WTC11 (cell line): ENCODE measurements at regions not wholly inside any gene's neighbourhood (a gene's known extent, or its start where the extent isn't known, plus 50 kb on each side); places are given as distances from the start of the nearest gene placed in this dataset.

Source experiments
- ATAC-seq: fragments of 200-7000 bp; cut with Tn5 transposase; 2 replicates; pipeline ENCODE4 v1.10.0; 2021; ENCODE audit warnings: mild to moderate bottlenecking, moderate library complexity
- CTCF ChIA-PET: fragments of 300-600 bp; sonication (Branson Sonifier 250); formaldehyde crosslinking; loops from one replicate; lab custom pipeline; 2021; ENCODE audit warnings: antibody characterized with exemption; lab: Charles Lee
- POLR2A ChIA-PET: fragments of 350-600 bp; sonication (Branson Sonifier 250); formaldehyde crosslinking; loops from one replicate; lab custom pipeline; 2021; ENCODE audit warnings: antibody characterized with exemption; lab: Charles Lee
- DNase-seq: peaks from one replicate; pipeline ENCODE4 v3.0.0; 2021; ENCODE audit warnings: low spot score
- H3K27ac Mint-ChIP-seq: 2 replicates; pipeline ENCODE4 v1.8.0; 2021; ENCODE audit warnings: mixed read lengths
- H3K27me3 Mint-ChIP-seq: 2 replicates; pipeline ENCODE4 v1.8.0; 2021; ENCODE audit warnings: low read depth, mild to moderate bottlenecking, moderate library complexity, mixed read lengths
- H3K36me3 Mint-ChIP-seq: 2 replicates; pipeline ENCODE4 v1.8.0; 2021; ENCODE audit warnings: mixed read lengths
- H3K4me1 Mint-ChIP-seq: 2 replicates; pipeline ENCODE4 v1.8.0; 2022; ENCODE audit warnings: mixed read lengths
- H3K4me3 Mint-ChIP-seq: 2 replicates; pipeline ENCODE4 v1.8.0; 2021; ENCODE audit warnings: mild to moderate bottlenecking, moderate library complexity, mixed read lengths
- H3K9me3 Mint-ChIP-seq: 2 replicates; pipeline ENCODE4 v1.8.0; 2021; ENCODE audit warnings: mixed read lengths
- ATF3 ChIP-seq: sonication (generic); formaldehyde crosslinking; conservative IDR thresholded peaks from 2 replicates; pipeline ENCODE4 v1.8.1; 2022; ENCODE audit warnings: mild to moderate bottlenecking, missing genetic modification reagents
- CBFB ChIP-seq: sonication (generic); formaldehyde crosslinking; IDR thresholded peaks from 2 replicates; pipeline ENCODE4 v1.8.1; 2022; ENCODE audit warnings: mild to moderate bottlenecking, low read depth, missing genetic modification reagents
- ELF4 ChIP-seq: sonication (generic); formaldehyde crosslinking; IDR thresholded peaks from 2 replicates; pipeline ENCODE4 v1.8.1; 2022; ENCODE audit warnings: low read depth, mild to moderate bottlenecking, moderate library complexity, missing genetic modification reagents
- FOXP1 ChIP-seq: sonication (generic); formaldehyde crosslinking; IDR thresholded peaks from 2 replicates; pipeline ENCODE4 v1.8.0; 2022; ENCODE audit warnings: missing genetic modification reagents, mild to moderate bottlenecking, moderate library complexity, borderline replicate concordance
- GABPB1 ChIP-seq: sonication (generic); formaldehyde crosslinking; IDR thresholded peaks from 2 replicates; pipeline ENCODE4 v1.8.1; 2023; ENCODE audit warnings: mild to moderate bottlenecking, missing genetic modification reagents
- JAZF1 ChIP-seq: fragments of 250-450 bp; sonication (Bioruptor Pico); IDR thresholded peaks from 2 replicates; pipeline ENCODE4 v1.9.0; 2021; ENCODE audit warnings: moderate library complexity, mild to moderate bottlenecking, inconsistent platforms
- KAT7 ChIP-seq: sonication (generic); formaldehyde crosslinking; IDR thresholded peaks from 2 replicates; pipeline ENCODE4 v1.8.1; 2023; ENCODE audit warnings: missing genetic modification reagents, mild to moderate bottlenecking, borderline replicate concordance
- NFATC4 ChIP-seq: fragments of 250-450 bp; sonication (Bioruptor Pico); IDR thresholded peaks from 2 replicates; pipeline ENCODE4 v1.9.0; 2021; ENCODE audit warnings: mild to moderate bottlenecking
- NFYB ChIP-seq: sonication (generic); formaldehyde crosslinking; conservative IDR thresholded peaks from 2 replicates; pipeline ENCODE4 v1.8.0; 2022; ENCODE audit warnings: low read depth, missing genetic modification reagents
- RORB ChIP-seq: fragments of 250-450 bp; sonication (Bioruptor Pico); IDR thresholded peaks from 2 replicates; pipeline ENCODE4 v1.9.0; 2021; ENCODE audit warnings: mild to moderate bottlenecking
- STAT6 ChIP-seq: sonication (generic); formaldehyde crosslinking; conservative IDR thresholded peaks from 2 replicates; pipeline ENCODE4 v1.8.1; 2023; ENCODE audit warnings: mild to moderate bottlenecking, low read depth, missing genetic modification reagents, moderate library complexity
- TEAD1 ChIP-seq: sonication (generic); formaldehyde crosslinking; IDR thresholded peaks from 2 replicates; pipeline ENCODE4 v1.8.0; 2022; ENCODE audit warnings: mild to moderate bottlenecking, missing genetic modification reagents
- USF2 ChIP-seq: sonication (generic); formaldehyde crosslinking; IDR thresholded peaks from 2 replicates; pipeline ENCODE4 v1.8.1; 2023; ENCODE audit warnings: mild to moderate bottlenecking, missing genetic modification reagents, moderate library complexity
- ZNF121 ChIP-seq: sonication (generic); formaldehyde crosslinking; IDR thresholded peaks from 2 replicates; pipeline ENCODE4 v1.8.0; 2023; ENCODE audit warnings: missing genetic modification reagents
- ZNF138 ChIP-seq: sonication (generic); formaldehyde crosslinking; conservative IDR thresholded peaks from 2 replicates; pipeline ENCODE4 v1.8.1; 2022; ENCODE audit warnings: mild to moderate bottlenecking, moderate library complexity, missing genetic modification reagents
- TF ChIP-seq, protein P1 (sequence below): sonication (generic); formaldehyde crosslinking; IDR thresholded peaks from 2 replicates; pipeline ENCODE4 v1.8.1; 2022; ENCODE audit warnings: low read depth, mild to moderate bottlenecking, moderate library complexity, missing genetic modification reagents, borderline replicate concordance
- TF ChIP-seq, protein P2 (sequence below): sonication (generic); formaldehyde crosslinking; IDR thresholded peaks from 2 replicates; pipeline ENCODE4 v1.8.1; 2023; ENCODE audit warnings: mild to moderate bottlenecking, missing genetic modification reagents
- TF ChIP-seq, protein P3 (sequence below): fragments of 250-450 bp; sonication (Bioruptor Pico); IDR thresholded peaks from 2 replicates; pipeline ENCODE4 v1.8.0; 2021; ENCODE audit warnings: mild to moderate bottlenecking

GRCh38 chr4:157912212-157912611 lies 260.6 kb downstream of the GASK1B start:
- Mint-ChIP-seq H3K36me3 (no peaks in the 10 kb centered on the region), H3K9me3 (no peaks in the 10 kb centered on the region), H3K4me3 (no peak overlapping the region), H3K27ac (no peak overlapping the region), H3K27me3 (no peaks in the 10 kb centered on the region), H3K4me1 (no peaks in the 10 kb centered on the region)
- TF ChIP-seq, protein P1, sequence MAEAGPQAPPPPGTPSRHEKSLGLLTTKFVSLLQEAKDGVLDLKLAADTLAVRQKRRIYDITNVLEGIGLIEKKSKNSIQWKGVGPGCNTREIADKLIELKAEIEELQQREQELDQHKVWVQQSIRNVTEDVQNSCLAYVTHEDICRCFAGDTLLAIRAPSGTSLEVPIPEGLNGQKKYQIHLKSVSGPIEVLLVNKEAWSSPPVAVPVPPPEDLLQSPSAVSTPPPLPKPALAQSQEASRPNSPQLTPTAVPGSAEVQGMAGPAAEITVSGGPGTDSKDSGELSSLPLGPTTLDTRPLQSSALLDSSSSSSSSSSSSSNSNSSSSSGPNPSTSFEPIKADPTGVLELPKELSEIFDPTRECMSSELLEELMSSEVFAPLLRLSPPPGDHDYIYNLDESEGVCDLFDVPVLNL (CRISPR knock-in tag), result no peak
- TF ChIP-seq USF2 (CRISPR knock-in tag), result no peak
- no peak for TF ChIP-seq ATF3 (CRISPR knock-in tag)
- no peak for TF ChIP-seq JAZF1 (CRISPR knock-in tag)
- CTCF ChIA-PET, result no interaction called here
- DNase-seq, result no peak
- ATAC-seq, result no peak
- POLR2A ChIA-PET, result no interaction called here

DNA sequence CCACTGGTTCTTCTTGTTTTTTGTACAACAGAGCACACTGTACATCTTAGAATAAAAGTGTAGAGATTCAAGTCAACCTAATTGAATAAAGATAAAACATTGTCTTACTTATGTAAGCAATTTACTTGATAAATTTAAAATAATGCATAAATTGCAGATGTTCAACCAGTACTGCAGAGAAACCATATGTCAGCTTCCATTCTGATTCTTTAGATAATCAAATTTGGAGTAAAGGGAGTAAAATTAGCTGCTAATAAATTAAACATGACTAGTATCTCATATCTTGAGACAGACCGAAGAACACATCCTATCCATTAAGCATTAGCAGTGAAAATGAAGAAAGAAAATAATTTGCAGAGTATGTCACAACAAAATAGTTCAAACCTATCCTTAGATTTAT lies 261.2 kb downstream of the GASK1B start:
- TF ChIP-seq ELF4 (CRISPR knock-in tag) (no peak), KAT7 (CRISPR knock-in tag) (no peak), ZNF138 (CRISPR knock-in tag) (no peak), NFATC4 (CRISPR knock-in tag) (no peak), NFYB (CRISPR knock-in tag) (no peak), ATF3 (CRISPR knock-in tag) (no peak), STAT6 (CRISPR knock-in tag) (no peak)
- TF ChIP-seq, protein P2, sequence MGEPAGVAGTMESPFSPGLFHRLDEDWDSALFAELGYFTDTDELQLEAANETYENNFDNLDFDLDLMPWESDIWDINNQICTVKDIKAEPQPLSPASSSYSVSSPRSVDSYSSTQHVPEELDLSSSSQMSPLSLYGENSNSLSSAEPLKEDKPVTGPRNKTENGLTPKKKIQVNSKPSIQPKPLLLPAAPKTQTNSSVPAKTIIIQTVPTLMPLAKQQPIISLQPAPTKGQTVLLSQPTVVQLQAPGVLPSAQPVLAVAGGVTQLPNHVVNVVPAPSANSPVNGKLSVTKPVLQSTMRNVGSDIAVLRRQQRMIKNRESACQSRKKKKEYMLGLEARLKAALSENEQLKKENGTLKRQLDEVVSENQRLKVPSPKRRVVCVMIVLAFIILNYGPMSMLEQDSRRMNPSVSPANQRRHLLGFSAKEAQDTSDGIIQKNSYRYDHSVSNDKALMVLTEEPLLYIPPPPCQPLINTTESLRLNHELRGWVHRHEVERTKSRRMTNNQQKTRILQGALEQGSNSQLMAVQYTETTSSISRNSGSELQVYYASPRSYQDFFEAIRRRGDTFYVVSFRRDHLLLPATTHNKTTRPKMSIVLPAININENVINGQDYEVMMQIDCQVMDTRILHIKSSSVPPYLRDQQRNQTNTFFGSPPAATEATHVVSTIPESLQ, result no peak
- no peaks in the 10 kb centered on the region for H3K9me3 Mint-ChIP-seq
- DNase-seq (no peak), ATAC-seq (no peak)
- H3K27ac Mint-ChIP-seq, result no peak overlapping the region
- H3K4me3 Mint-ChIP-seq, result no peak overlapping the region
- ChIA-PET POLR2A (no interaction called here), CTCF (no interaction called here)
- H3K27me3 Mint-ChIP-seq, result no peaks in the 10 kb centered on the region
- no peaks in the 10 kb centered on the region for H3K36me3 Mint-ChIP-seq
- no peaks in the 10 kb centered on the region for H3K4me1 Mint-ChIP-seq

DNA sequence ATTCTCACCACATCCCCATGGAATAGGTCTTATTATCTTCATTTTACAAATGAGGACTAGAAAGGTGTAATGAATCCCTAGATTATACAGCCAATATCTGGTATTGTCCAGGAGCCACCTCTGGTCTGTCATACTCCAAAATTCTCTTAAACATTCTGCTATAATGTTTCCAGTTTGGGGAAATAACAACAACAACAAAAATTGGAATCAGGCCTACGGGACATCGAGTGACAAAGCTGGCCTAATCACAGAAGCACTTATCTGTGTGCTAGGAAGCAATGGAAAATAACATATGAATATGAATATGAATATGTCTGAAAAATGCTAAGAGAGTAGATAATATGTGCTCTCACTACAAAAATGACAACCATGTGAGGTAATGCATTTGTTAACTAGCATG lies 264.1 kb downstream of the GASK1B start:
- ATAC-seq (no peak), DNase-seq (no peak)
- Mint-ChIP-seq H3K4me3 (no peak overlapping the region), H3K27me3 (no peaks in the 10 kb centered on the region), H3K4me1 (no peaks in the 10 kb centered on the region), H3K27ac (no peak overlapping the region), H3K36me3 (no peaks in the 10 kb centered on the region), H3K9me3 (no peaks in the 10 kb centered on the region)
- POLR2A ChIA-PET, result no interaction called here
- CTCF ChIA-PET, result no interaction called here
- TF ChIP-seq NFYB (CRISPR knock-in tag) (no peak), FOXP1 (no peak), CBFB (CRISPR knock-in tag) (no peak), USF2 (CRISPR knock-in tag) (no peak), TEAD1 (CRISPR knock-in tag) (no peak), RORB (CRISPR knock-in tag) (no peak), GABPB1 (no peak), JAZF1 (CRISPR knock-in tag) (no peak), ZNF121 (CRISPR knock-in tag) (no peak)
- TF ChIP-seq, protein P3, sequence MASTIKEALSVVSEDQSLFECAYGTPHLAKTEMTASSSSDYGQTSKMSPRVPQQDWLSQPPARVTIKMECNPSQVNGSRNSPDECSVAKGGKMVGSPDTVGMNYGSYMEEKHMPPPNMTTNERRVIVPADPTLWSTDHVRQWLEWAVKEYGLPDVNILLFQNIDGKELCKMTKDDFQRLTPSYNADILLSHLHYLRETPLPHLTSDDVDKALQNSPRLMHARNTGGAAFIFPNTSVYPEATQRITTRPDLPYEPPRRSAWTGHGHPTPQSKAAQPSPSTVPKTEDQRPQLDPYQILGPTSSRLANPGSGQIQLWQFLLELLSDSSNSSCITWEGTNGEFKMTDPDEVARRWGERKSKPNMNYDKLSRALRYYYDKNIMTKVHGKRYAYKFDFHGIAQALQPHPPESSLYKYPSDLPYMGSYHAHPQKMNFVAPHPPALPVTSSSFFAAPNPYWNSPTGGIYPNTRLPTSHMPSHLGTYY (CRISPR knock-in tag), result no peak
